Sciatic nerve (tissue), 2 donors: ENCODE measurements at regions not wholly inside any gene's neighbourhood (a gene's known extent, or its start where the extent isn't known, plus 50 kb on each side); places are given as distances from the start of the nearest gene placed in this dataset.
"Not testable (repeated sequence)": the region's sequence is repeated elsewhere in the genome, so short reads cannot be mapped to it uniquely, and the experiment has no call there.

Experiments used
- ATAC-seq: fragments of 200-7000 bp; cut with Tn5 transposase; one replicate; pipeline ENCODE4 v1.9.1; 2020; ENCODE audit warnings: mild to moderate bottlenecking, moderate library complexity
- DNase-seq: peaks from one replicate; pipeline ENCODE4 v3.0.0-alpha.2; 2020; ENCODE audit warnings: low spot score
- intact Hi-C: fragments of 100-400 bp; cut with DNase I; formaldehyde crosslinking; loops from one replicate; pipeline ENCODE4 v1.14.2; 2022
- donor health status: DM: no; HTN: no; CAD: no.
- donor health status: DM: no; HTN: no; CAD: no.

DNA sequence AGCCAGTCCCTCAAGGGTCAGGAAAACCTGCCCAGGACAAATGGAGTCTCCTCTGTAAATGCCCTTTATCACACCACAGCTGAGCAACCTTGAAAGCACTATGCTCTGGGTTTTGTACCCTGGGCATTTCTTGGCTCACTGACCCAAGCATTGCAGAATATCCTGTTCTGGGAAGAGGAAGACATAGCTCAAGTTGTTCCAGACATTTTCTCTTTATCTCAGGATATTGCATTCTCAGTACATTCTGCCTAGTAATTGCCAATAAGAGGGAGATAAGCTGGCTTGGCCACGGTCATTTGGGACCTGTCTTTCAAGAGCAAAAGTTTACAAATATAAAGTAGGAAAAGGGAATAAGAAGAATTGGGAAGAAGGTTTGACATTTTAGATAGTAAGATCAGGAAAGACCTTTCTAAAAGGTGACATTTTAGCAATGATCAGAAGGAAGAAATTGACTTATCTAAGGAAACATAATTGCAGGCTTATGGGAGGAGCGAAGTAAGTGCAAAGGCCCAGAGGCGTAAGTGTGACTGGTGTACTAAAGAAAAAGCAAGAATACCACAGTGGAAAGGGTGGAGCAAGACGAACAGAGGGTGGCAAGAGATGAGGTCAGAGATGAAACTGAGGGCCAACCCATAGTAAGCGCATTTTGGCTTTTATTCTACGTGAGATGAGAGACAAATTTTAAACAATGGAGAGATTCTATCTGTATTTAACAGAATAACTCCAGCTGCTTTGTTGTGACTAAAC is 394.0 kb upstream of the CXADR start:
- DNase-seq: no peak
- ATAC-seq: peak; percentile 42
- intact Hi-C loops: no loop called here

GRCh38 chr21:17119466-17120297 is 393.2 kb upstream of the CXADR start:
- ATAC-seq: no peak
- intact Hi-C loops: no loop called here
- no peak for DNase-seq

- ATAC-seq, intact Hi-C loops, DNase-seq: not testable (repeated sequence)
Measured at GRCh38 chr21:17127395-17127794, 385.4 kb upstream of the CXADR start.

GRCh38 chr21:17128132-17128531 is 384.7 kb upstream of the CXADR start:
- DNase-seq (no peak), ATAC-seq (no peak)
- intact Hi-C loops: no loop called here

DNA sequence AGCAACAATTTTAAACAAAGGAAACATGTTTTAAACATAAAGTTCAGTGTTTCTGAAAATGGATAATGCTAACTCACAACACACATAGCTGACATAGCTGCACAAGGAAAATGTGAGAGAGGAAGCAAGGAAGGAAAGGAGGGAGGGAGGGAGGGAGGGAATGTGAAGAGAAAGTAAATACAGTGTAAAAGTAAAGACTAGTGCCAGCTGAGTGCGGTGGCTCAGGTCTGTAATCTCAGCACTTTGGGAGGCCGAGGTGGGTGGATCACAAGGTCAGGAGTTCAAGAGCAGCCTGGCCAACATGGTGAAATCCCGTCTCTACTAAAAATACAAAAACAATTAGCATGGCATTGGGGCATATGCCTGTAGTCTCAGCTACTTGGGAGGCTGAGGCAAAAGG is 373.7 kb upstream of the CXADR start:
- peak; percentile 35 for ATAC-seq
- intact Hi-C loops, DNase-seq: not testable (repeated sequence)

- intact Hi-C loops: no loop called here
- DNase-seq: no peak
- ATAC-seq: peak; percentile 91
Measured at GRCh38 chr21:17139696-17140095, 373.1 kb upstream of the CXADR start.

GRCh38 chr21:17146426-17146825 is 366.4 kb upstream of the CXADR start:
- ATAC-seq: no peak
- no peak for DNase-seq
- intact Hi-C loops: no loop called here

- intact Hi-C loops: no loop called here
- DNase-seq (no peak), ATAC-seq (no peak)
Measured at GRCh38 chr21:17159697-17160096, 353.1 kb upstream of the CXADR start.

DNA sequence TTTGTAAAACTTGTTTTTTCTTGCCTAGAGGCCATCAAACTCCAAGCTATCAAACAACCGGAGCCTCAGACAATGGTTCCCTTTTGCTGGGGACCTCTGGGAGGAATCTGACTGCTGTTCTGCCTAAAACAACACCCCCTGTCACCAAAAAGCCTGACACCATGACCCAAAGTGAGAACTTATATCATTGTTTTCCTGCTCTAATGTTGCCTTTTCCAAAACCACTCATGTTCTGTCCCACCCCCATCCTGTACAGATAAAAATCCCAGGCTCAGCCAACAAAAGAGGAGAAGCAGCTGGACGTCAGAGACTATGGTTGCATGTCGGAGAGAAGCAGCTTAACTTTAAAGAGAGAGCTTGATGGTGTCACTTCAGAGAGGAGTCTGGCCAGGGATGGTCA is 327.2 kb upstream of the CXADR start:
- DNase-seq: no peak
- intact Hi-C loops: no loop called here
- ATAC-seq: no peak

DNA sequence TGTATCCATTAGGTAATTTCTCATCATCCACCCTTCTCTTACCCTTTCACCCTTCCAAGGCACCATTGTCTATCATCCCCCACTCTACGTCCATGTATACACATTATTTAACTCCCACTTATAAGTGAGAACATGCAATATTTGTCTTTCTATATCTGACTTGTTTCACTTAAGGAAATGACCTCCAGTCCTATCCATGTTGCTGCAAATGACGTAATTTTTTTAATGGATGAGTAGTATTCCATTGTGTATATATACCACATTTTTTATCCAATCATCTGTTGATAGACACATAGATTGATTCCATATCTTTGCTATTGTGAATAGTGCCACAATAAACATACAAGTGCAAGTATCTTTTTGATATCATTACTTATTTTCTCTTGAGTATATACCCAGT is 322.9 kb upstream of the CXADR start:
- no peak for ATAC-seq
- intact Hi-C loops: no loop called here
- no peak for DNase-seq

GRCh38 chr21:17191346-17191993 is 321.4 kb upstream of the CXADR start:
- intact Hi-C loops: no loop called here

DNA sequence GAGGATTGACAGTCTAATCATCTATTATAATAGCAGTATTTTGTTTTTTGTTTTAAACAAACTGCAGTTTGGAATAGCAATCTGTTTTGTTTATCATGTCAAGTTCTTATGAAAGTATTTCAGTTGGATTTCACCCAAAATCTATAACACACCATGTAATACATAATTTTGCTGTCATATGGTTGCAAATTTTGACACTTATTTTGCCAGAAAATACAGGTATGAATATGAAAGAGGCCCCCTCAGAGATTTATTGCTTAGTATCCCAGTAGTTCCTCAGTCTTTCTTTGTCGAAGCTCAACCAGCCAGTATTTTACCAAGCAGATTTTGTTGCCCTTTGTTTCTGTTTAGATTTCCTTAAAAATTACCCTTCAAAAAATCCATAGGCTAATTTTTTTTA is 317.5 kb upstream of the CXADR start:
- no peak for ATAC-seq
- intact Hi-C loops: no loop called here
- DNase-seq: no peak

More at GRCh38 chr21:17191346-17191993, 321.4 kb upstream of the CXADR start:
- ATAC-seq (no peak), DNase-seq (no peak)

DNA sequence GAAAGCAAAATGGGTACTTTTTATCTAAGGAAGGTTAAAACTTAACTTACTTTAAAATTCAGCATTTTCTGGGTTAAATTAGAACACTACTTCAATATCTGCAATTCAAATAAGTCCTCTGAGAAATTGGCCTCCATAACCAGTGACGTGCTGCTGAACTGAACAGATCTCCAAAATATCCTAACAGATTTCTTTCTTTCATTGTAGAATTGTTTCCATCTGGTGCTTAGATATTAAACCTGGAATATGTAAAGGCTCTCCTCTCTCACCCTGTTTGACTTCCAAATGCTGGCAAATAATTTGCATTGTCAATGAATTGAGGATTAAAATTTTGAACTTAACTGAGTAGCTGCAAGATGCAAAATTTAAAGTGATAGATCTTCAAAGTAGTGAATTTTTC is 316.9 kb upstream of the CXADR start:
- no peak for ATAC-seq
- intact Hi-C loops: no loop called here
- DNase-seq: no peak

DNA sequence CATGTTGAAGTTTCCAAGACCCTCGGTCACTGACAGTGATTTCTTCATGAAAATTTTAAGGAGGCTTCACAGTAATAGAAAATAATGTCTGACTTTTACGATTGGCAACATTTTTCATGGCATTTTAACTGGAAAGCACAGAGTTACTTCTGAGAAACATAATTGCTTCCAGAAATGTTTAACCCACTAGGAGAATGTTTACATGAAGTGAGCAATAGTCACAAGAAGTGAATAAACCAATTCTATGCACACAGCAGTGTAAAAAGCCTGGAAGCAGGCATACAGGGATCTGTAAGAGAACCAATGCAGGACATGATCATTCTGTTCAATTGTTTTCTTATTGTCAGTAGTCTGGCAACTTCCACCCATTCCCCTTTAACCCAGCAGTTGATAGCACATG is 316.2 kb upstream of the CXADR start:
- DNase-seq (no peak), ATAC-seq (no peak)
- intact Hi-C loops: no loop called here

DNA sequence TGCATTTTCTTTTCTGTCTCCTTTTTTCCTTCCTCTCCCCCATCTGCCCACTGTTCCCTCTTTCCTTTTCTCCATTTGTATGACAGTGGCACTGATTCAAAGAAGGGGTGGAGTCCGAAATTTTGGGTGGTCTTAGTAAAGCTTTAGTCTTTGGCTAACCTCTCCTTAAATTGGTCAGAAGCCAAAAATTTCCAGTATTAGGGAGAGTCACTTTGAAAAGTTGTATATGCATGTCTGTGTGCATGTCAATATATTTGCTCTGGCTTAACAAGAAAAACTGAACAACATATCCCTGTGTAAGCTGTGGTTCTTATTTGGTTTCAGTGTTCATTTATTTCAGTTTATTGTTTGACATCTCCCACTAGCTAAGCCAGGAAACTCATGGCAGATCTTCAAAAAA is 314.8 kb upstream of the CXADR start:
- DNase-seq (no peak), ATAC-seq (no peak)
- intact Hi-C loops: no loop called here

DNA sequence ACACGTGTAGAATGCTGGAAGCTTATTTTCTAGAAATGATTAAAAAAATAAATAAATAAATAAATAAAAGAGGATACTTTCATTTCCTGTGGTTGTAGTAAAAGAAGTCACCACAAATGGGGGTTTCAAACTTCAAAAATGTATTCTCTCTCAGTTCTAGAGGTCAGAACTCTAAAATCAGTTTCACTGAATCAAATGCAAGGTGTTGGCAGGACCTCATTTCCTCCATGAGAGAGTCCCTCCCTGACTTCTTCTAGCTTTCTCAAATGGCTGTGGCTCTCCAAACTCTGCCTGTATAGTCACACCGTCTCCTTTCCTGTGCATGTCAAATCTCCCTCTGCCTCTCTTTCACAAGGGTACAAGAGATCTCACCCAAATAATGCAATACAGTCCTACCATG is 312.6 kb upstream of the CXADR start:
- intact Hi-C loops: no loop called here
- DNase-seq (no peak), ATAC-seq (no peak)

- ATAC-seq: no peak
Measured at GRCh38 chr21:17201741-17202260, 311.0 kb upstream of the CXADR start.

DNA sequence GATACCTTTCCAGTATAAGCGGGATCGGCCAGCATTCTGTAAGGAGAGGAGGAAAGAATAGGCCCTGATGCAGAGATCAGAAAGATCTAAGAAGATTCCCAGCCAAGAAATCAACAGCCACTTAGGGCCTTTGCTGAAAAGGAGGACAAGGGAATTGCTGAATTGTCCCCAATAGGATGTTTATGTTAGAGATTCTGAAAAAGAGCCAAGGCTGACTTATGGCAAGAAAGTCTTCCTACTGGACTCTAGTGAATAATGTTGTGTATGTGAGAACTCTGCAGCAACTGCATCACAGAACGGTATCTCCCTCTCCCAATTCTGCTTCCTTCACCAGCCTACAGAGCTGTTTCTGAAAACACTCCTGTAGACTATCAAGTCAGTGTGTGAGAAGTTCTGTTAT is 298.0 kb upstream of the CXADR start:
- DNase-seq (no peak), ATAC-seq (no peak)
- intact Hi-C loops: no loop called here

More at GRCh38 chr21:17201741-17202260, 311.0 kb upstream of the CXADR start:
- DNase-seq: no peak
- intact Hi-C loops: no loop called here

DNA sequence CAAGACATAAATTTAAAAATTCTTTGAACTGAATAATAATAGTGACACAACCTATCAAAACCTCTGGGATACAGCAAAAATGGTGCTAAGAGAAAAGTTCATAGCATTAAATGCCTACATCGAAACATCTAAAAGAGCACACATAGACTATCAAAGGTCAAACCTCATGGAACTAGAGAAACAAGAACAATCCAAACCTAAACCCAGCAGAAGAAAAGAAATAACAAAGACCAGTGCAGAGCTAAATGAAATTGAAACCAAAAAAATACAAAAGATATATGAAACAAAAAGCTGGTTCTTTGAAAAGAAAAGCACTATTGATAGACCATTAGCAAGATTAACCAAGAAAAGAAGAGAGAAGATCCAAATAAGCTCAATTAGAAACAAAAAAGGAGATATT is 293.8 kb upstream of the CXADR start:
- intact Hi-C loops, ATAC-seq, DNase-seq: not testable (repeated sequence)

DNA sequence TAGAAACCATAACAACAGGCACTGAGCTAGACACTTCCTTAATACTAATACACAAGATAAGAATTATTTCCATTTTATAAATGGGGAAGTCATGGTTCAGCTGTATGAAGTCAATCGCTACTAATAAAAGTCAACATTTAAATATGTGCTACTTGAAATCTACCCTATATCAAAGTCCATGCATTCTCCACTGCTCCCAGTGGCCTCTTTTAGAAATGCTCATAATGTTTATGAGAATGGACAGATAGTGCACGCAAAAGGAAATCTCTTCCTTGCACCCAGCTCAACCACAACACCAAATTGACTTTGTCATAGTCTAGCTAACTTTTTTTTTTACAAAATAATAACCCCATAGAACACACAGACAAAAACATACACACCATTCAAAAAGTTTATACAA is 281.7 kb upstream of the CXADR start:
- ATAC-seq (no peak), DNase-seq (no peak)
- intact Hi-C loops: no loop called here
